Medulla oblongata (tissue), 1 donor: ENCODE measurements at regions not wholly inside any gene's neighbourhood (a gene's known extent, or its start where the extent isn't known, plus 50 kb on each side); places are given as distances from the start of the nearest gene placed in this dataset.

ENCODE experiments used
- DNase-seq: peaks from one replicate; pipeline ENCODE4 v3.0.0-alpha.2; 2015; ENCODE audit errors: extremely low spot score

- no peak for DNase-seq
These were observed 176.9 kb upstream of the CD180 start for GRCh38 chr5:67373518-67373917.

DNA sequence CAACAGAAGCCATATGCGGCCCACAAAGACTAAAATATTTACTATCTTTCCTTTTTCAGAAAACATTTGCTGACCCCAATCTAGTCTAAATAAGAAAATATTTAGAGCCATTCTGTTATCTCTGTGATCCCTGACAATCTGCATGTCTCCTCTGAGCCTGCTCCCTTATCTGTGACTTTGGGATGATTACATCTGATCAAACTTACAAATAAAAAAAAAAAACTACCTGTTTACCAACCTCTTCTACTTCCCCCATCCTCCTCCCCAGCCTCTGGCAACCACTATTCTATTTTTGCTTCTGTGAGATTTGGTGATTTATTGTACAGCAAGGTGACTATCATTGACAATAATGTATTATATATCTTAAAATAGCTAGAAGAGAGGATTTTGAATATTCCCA is 176.3 kb upstream of the CD180 start:
- DNase-seq: no peak

DNA sequence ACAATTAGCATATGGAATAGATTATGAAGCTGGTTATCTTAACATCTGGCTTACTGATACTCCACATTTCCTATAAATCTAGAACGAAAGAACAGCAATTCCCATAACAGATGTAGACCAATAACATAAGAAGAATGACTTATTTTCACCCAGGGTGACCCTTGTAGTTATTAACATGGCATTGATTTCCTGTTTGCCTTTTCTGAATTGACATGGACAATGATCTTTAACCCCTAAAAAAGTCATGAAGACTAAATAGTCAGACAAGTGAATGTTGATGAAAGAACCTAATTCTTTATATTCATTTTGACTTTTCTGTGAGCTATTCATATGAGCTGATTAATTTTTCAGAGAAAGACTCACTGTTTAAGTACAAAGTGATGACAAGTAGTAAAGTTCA is 175.3 kb upstream of the CD180 start:
- no peak for DNase-seq

- DNase-seq: no peak
These were observed 170.2 kb upstream of the CD180 start for GRCh38 chr5:67366691-67367395.

DNA sequence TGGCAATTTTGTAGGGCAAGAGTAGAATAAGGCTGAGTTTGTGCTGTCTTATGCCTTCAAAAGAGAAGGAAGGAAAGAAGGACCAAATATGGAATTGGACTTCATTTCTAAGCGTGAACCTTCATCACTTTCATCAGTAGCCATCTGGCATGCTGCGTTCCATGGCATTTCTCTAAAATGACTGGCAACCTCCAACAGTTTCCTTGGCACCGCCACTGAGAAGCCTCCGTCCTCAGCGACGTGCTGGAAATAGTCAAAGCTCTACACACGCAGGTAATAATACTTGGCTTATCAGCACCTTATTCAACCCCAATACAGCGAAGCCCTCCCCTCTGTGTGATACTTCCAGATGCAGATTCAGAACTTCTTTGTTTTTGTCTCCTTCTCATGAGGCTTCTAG is 169.7 kb upstream of the CD180 start:
- DNase-seq: no peak

- no peak for DNase-seq
These were observed 167.9 kb upstream of the CD180 start for GRCh38 chr5:67364381-67364970.

DNA sequence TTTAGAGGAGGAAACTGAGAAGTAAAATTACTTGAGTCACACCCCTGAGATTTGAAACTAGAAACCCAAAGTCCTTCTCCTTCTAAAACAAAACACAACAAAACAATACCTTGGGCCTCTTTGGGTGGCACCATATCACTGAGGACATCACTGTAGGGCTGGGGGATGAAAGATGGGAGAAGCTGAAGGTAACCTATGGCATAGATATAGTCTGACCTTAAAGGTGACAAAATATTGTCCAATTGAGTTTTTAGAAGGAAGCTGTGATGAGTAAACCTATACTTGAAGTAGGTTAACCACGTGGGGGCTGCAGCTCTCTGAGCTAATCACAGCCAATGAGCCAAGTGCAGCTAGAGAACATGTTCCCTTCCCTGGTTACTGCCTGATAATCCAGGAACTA is 167.4 kb upstream of the CD180 start:
- no peak for DNase-seq

DNA sequence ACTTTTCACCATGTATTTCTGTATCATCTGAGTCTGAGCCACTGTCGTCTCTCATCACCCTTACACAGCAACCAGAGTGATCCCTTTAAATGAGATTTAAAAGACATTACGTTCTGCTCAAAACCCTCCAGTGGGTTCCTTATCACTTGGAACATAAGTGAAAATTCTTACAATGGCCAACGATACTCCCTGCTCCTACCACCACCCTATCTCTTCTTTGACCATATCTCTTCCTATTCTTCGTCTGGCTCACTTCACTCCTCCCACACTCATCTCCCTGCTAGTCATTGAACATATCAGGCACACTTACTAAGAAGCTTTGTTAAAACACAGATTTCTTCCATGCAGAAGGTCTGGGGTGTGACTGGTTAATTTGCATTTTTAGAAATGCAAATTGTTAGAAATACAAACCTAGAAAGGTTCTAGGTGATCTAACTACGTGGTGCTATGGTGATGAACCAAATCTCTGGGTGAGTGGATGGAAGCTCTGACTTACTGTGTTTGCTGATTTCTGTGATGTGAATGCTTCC is 166.6 kb upstream of the CD180 start:
- DNase-seq: no peak

- DNase-seq: no peak
These were observed 165.5 kb upstream of the CD180 start for GRCh38 chr5:67361932-67362729.

- DNase-seq: no peak
These were observed 163.4 kb upstream of the CD180 start for GRCh38 chr5:67360047-67360446.

GRCh38 chr5:67358186-67358585 is 161.6 kb upstream of the CD180 start:
- no peak for DNase-seq

- no peak for DNase-seq
These were observed 158.6 kb upstream of the CD180 start for GRCh38 chr5:67355120-67355713.

- no peak for DNase-seq
These were observed 157.2 kb upstream of the CD180 start for GRCh38 chr5:67353500-67354450.

- no peak for DNase-seq
These were observed 154.1 kb upstream of the CD180 start for GRCh38 chr5:67350618-67351201.

DNA sequence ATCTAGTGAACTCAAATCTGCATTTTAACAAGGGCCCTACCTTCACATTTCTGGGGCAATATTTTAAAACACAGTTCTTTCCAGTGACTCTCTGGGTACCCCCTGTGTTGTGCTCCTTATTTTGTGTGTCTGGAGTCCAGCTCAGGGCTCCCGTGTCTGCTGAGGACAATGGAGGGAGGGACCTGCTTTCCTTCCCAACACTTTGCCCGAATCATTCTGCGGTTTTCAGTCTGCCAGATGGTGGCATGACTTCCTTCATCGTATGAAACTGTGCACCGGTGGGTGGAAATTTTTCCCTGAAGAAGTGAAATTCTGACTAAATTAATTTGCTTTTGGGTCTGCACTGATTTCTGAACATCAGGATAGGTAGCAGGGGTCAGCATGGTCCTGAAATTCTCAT is 153.6 kb upstream of the CD180 start:
- DNase-seq: no peak

- no peak for DNase-seq
These were observed 151.2 kb upstream of the CD180 start for GRCh38 chr5:67347821-67348220.

DNA sequence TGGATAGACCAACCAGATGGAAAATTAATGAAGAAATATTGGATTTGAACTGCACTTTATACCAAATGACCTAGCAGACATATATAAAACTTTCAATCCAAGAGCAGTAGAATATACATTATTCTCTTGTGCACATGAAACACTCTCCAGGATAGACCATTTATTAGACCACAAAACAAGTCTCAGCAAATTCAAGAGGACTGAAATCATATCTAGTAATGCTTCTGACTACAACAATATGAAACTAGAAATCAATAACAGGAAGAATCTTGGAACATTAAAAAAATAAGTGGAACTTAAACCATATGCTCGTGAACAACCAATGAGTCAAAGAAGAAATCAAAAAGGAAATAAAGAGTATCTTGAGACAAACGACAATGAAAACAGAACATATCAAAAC is 150.0 kb upstream of the CD180 start:
- no peak for DNase-seq

DNA sequence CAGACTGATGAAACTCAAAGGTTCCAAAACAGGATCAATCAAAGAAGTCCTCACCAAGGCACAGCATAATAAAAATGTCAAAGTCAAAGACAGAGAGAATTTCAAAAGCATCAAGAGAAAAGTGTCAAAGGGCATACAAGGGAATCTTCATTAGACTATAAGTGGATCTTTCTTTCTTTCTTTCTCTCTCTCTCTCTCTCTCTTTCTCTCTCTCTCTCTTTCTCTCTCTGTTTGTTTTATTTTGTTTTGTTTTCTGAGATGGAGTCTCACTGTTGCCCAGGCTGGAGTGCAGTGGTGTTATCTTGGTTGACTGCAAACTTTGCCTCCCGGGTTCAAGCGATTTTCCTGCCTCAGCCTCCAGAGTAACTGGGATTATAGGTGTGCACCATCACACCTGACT is 148.3 kb upstream of the CD180 start:
- no peak for DNase-seq

DNA sequence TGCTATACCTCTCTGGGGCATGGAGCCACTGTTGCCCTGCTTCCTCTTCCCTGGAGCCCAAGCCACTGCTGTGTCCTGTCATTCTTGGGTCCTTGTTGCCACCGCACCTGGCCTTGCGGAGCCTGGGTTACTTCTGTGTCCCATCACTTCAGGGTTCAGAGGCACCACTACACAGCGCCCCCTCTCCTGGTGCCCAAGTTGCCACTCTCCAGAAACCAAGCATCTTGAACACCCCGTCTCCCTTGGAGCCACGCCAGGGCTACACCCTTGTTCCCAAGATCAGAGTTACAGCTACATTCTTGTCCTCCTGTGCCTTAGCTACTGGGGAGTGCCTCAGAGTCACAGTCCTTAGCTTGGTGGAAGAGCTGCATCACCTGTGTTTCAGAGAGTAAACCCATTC is 147.2 kb upstream of the CD180 start:
- DNase-seq: no peak

DNA sequence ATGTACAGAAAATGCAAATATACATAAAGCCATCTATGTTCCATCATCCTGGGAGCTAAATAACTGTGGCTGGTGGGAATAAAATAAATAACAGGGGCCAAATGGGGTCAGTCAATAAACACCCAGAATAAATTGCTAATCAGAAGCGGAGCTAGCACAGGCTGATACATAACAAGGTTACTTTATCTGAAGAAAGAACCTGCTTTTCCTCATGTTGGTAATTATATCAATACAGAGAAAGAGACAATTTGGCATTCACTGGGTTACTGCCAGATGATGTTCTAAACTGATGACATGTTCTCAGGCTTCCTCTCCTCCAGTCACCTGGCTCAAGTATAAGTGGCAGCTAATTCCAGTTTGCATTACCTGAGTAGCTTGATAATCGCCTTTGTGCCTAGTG is 144.9 kb upstream of the CD180 start:
- no peak for DNase-seq

DNA sequence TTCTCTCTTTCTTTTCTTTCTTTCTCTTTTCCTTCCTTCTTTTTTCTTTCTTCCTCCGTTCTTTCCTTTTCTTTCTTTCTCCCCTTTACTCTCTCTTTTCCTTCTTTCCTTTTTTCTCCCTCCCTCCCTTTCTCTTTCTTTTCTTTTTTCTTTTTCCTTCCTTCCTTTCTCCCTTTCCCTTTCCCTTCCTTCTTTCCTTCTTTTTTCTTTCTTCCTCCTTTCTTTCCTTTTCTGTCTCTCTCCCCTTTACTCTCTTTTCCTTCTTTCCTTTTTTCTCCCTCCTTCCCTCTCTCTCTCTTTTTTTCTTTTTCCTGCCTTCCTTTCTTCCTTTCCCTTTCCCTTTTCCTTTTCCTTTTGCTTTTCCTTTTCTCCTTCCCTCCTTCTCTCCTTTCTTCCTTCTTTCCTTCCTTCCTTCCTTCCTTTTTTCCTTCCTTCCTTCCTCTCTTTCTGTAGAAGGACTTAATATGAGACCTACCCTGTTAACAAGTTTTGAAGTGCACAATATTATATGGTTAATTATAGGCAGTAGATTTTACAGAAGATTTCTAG is 142.7 kb upstream of the CD180 start:
- DNase-seq: no peak
